GM12878 (cell line): ENCODE measurements at regions not wholly inside any gene's neighbourhood (a gene's known extent, or its start where the extent isn't known, plus 50 kb on each side); places are given as distances from the start of the nearest gene placed in this dataset.

Source experiments
- ATAC-seq: fragments of 200-7000 bp; cut with Tn5 transposase; 3 replicates; pipeline ENCODE4 v1.9.1; 2020; ENCODE audit warnings: mild to moderate bottlenecking, moderate library complexity
- BruUV-seq: library from RNA; stranded (reverse); fragments of 400-500 nt; replicated peaks from 2 replicates; lab custom pipeline; 2021; lab: Mats Ljungman, UMichigan
- CTCF ChIA-PET: fragments of 300-600 bp; sonication (Branson Sonifier 250); formaldehyde crosslinking; extraction: SDS; loops from one replicate; lab custom pipeline; 2021; ENCODE audit warnings: inconsistent platforms; lab: Yijun Ruan, JAX
- POLR2A ChIA-PET: fragments of 350-600 bp; formaldehyde crosslinking; extraction: SDS; loops from one replicate; lab custom pipeline; 2021; ENCODE audit warnings: inconsistent platforms; lab: Charles Lee
- RAD21 ChIA-PET: fragments of 300-600 bp; sonication (Branson Sonifier 250); formaldehyde crosslinking; loops from one replicate; lab custom pipeline; 2023; ENCODE audit warnings: antibody characterized with exemption; ENCODE audit not compliant: unreplicated experiment; lab: Charles Lee
- SMC1A ChIA-PET: fragments of 300-600 bp; sonication (Branson Sonifier 250); formaldehyde crosslinking; loops from one replicate; lab custom pipeline; 2023; ENCODE audit not compliant: unreplicated experiment, uncharacterized antibody; lab: Charles Lee
- DNase-seq: peaks from one replicate; pipeline ENCODE4 v3.0.0-alpha.2; 2011; ENCODE audit warnings: low read depth, low spot score
- FAIRE-seq: peaks from 3 replicates; lab custom pipeline; 2011; peaks lifted over from hg19 to GRCh38; lab: Jason Lieb, UNC
- H2AFZ ChIP-seq: 2 replicates; pipeline ENCODE4 v1.6.0; 2011; ENCODE audit warnings: low read depth, low read length, control low read depth; ENCODE audit not compliant: control insufficient read depth
- H3K27ac ChIP-seq: 2 replicates; pipeline ENCODE4 v1.5.1; 2011; ENCODE audit warnings: control low read depth; ENCODE audit not compliant: control insufficient read depth, insufficient read depth
- H3K27me3 ChIP-seq, 2 experiments: replicated peaks in 1 of 2; 2 replicates each; pipeline versions ENCODE4 v1.6.0 to v1.6.1; 2011; ENCODE audit warnings: low read length in 1 of 2; ENCODE audit not compliant: control insufficient read depth in 2 of 2, insufficient read depth in 2 of 2
- H3K36me3 ChIP-seq, 2 experiments: 2 replicates each; pipeline ENCODE4 v1.5.1; 2011; ENCODE audit warnings: low read length in 1 of 2; ENCODE audit not compliant: control insufficient read depth in 2 of 2, insufficient read depth in 2 of 2
- H3K4me1 ChIP-seq: 2 replicates; pipeline ENCODE4 v1.6.1; 2011; ENCODE audit warnings: mild to moderate bottlenecking, low read length, moderate library complexity, mixed read lengths; ENCODE audit not compliant: control insufficient read depth, insufficient read depth
- H3K4me2 ChIP-seq: 2 replicates; pipeline ENCODE4 v1.6.0; 2011; ENCODE audit warnings: control low read depth; ENCODE audit not compliant: control insufficient read depth, insufficient read depth
- H3K4me3 ChIP-seq: fragments of 200-600 bp; sonication (generic); 2 replicates; pipeline ENCODE4 v1.5.1; 2016
- H3K79me2 ChIP-seq: 2 replicates; pipeline ENCODE4 v1.6.0; 2011; ENCODE audit warnings: low read length; ENCODE audit not compliant: control insufficient read depth, insufficient read depth
- H3K9ac ChIP-seq: 2 replicates; pipeline ENCODE4 v1.8.0; 2011; ENCODE audit warnings: low read length, control low read depth, mixed read lengths; ENCODE audit not compliant: control insufficient read depth, insufficient read depth
- H3K9me3 ChIP-seq: replicated peaks from 3 replicates; pipeline ENCODE4 v1.5.1; 2011; ENCODE audit warnings: mild to moderate bottlenecking, low read length; ENCODE audit not compliant: control insufficient read depth, insufficient read depth
- H4K20me1 ChIP-seq: 2 replicates; pipeline ENCODE4 v1.6.0; 2011; ENCODE audit not compliant: control insufficient read depth, insufficient read depth
- ATF2 ChIP-seq: IDR thresholded peaks from 2 replicates; pipeline ENCODE4 v1.6.1; 2012; ENCODE audit warnings: low read length, inconsistent platforms
- CBFB ChIP-seq: IDR thresholded peaks from 2 replicates; pipeline ENCODE4 v1.6.1; 2016; ENCODE audit warnings: antibody characterized with exemption, low read depth
- E2F4 ChIP-seq: IDR thresholded peaks from 2 replicates; pipeline ENCODE4 v1.6.1; 2012; ENCODE audit warnings: low read depth, low read length, improper control_type of control experiment
- FOXK2 ChIP-seq: fragments of 450-650 bp; IDR thresholded peaks from 2 replicates; pipeline ENCODE4 v1.6.1; 2017; ENCODE audit warnings: mild to moderate bottlenecking, moderate library complexity
- KAT2A ChIP-seq: conservative IDR thresholded peaks from 2 replicates; pipeline ENCODE4 v1.6.1; 2011; ENCODE audit warnings: low read depth, low read length; ENCODE audit not compliant: control insufficient read depth
- LARP7 ChIP-seq: fragments of 450-650 bp; IDR thresholded peaks from 2 replicates; pipeline ENCODE4 v1.6.1; 2017; ENCODE audit warnings: mild to moderate bottlenecking
- MAX ChIP-seq: IDR thresholded peaks from 2 replicates; pipeline ENCODE4 v1.6.1; 2012; ENCODE audit warnings: low read depth, low read length, improper control_type of control experiment
- NFYB ChIP-seq: IDR thresholded peaks from 2 replicates; pipeline ENCODE4 v1.6.1; 2011; ENCODE audit warnings: low read depth, mild to moderate bottlenecking, low read length, improper control_type of control experiment, moderate library complexity; ENCODE audit not compliant: insufficient read depth
- NR2C1 ChIP-seq: fragments of 450-650 bp; IDR thresholded peaks from 2 replicates; pipeline ENCODE4 v1.6.1; 2017; ENCODE audit warnings: antibody characterized with exemption, mild to moderate bottlenecking, moderate library complexity
- PAX8 ChIP-seq: fragments of 450-650 bp; IDR thresholded peaks from 2 replicates; pipeline ENCODE4 v1.6.1; 2017; ENCODE audit warnings: mild to moderate bottlenecking, moderate library complexity
- PML ChIP-seq: IDR thresholded peaks from 2 replicates; pipeline ENCODE4 v1.6.1; 2012; ENCODE audit warnings: low read length, inconsistent platforms
- RAD21 ChIP-seq: IDR thresholded peaks from 2 replicates; pipeline ENCODE4 v1.6.1; 2011; ENCODE audit warnings: mild to moderate bottlenecking, low read depth, low read length, moderate library complexity; ENCODE audit not compliant: insufficient read depth
- RAD51 ChIP-seq: fragments of 450-650 bp; IDR thresholded peaks from 2 replicates; pipeline ENCODE4 v1.6.1; 2016; ENCODE audit warnings: moderate library complexity, mild to moderate bottlenecking, inconsistent platforms
- SRF ChIP-seq, 2 experiments: IDR thresholded peaks; 2 replicates each; pipeline ENCODE4 v1.6.1; 2011; ENCODE audit warnings: low read depth in 2 of 2, low read length in 2 of 2, mild to moderate bottlenecking in 1 of 2, moderate library complexity in 1 of 2
- STAT1 ChIP-seq: fragments of 450-650 bp; conservative IDR thresholded peaks from 2 replicates; pipeline ENCODE4 v1.6.1; 2014; ENCODE audit warnings: antibody characterized with exemption, mild to moderate bottlenecking
- STAT3 ChIP-seq: IDR thresholded peaks from 2 replicates; pipeline ENCODE4 v1.6.1; 2011; ENCODE audit warnings: low read depth, low read length, improper control_type of control experiment
- TBL1XR1 ChIP-seq: IDR thresholded peaks from 2 replicates; pipeline ENCODE4 v1.6.1; 2012; ENCODE audit warnings: low read depth, low read length, improper control_type of control experiment
- YY1 ChIP-seq: IDR thresholded peaks from 2 replicates; pipeline ENCODE4 v1.6.1; 2011; ENCODE audit warnings: low read depth, mild to moderate bottlenecking, low read length
- ZBED1 ChIP-seq: IDR thresholded peaks from 2 replicates; pipeline ENCODE4 v1.6.1; 2016; ENCODE audit warnings: borderline replicate concordance
- ZNF217 ChIP-seq: fragments of 450-650 bp; IDR thresholded peaks from 2 replicates; pipeline ENCODE4 v1.6.1; 2017; ENCODE audit warnings: antibody characterized with exemption, mild to moderate bottlenecking
- ZNF24 ChIP-seq: fragments of 450-650 bp; IDR thresholded peaks from 2 replicates; pipeline ENCODE4 v1.6.1; 2017; ENCODE audit warnings: antibody characterized with exemption, mild to moderate bottlenecking
- ZSCAN29 ChIP-seq: fragments of 450-650 bp; IDR thresholded peaks from 2 replicates; pipeline ENCODE4 v1.6.1; 2017; ENCODE audit warnings: mild to moderate bottlenecking, moderate library complexity
- WGBS: methylation state at CpG from one replicate; pipeline ENCODE4 v1.1.6; 2016; ENCODE audit warnings: low lambda C conversion rate; ENCODE audit not compliant: insufficient replicate concordance, insufficient coverage; ENCODE audit errors: missing lambda C conversion rate; 5-methylcytosine and 5-hydroxymethylcytosine counted together
- in situ Hi-C: fragments of 300-500 bp; cut with MboI; formaldehyde crosslinking; loops from 9 replicates; pipeline ENCODE4 v1.14.3; 2018; ENCODE audit warnings: mixed read lengths
- intact Hi-C: fragments of 100-400 bp; cut with micrococcal nuclease; formaldehyde crosslinking; loops from one replicate; pipeline ENCODE4 v1.14.2; 2022; ENCODE audit not compliant: unreplicated experiment
- TF ChIP-seq, protein P1 (sequence below): IDR thresholded peaks from 2 replicates; pipeline ENCODE4 v1.6.1; 2011; ENCODE audit warnings: low read depth, low read length, improper control_type of control experiment, borderline replicate concordance

GRCh38 chr3:113124256-113124830 lies 87.0 kb upstream of the BOC start (continued):
- TF ChIP-seq NFYB (no peak), FOXK2 (no peak), RAD21 (no peak), ZNF24 (no peak), ZBED1 (no peak), E2F4 (no peak), STAT1 (no peak), ZNF217 (no peak), NR2C1 (no peak)
- TF ChIP-seq, protein P1, sequence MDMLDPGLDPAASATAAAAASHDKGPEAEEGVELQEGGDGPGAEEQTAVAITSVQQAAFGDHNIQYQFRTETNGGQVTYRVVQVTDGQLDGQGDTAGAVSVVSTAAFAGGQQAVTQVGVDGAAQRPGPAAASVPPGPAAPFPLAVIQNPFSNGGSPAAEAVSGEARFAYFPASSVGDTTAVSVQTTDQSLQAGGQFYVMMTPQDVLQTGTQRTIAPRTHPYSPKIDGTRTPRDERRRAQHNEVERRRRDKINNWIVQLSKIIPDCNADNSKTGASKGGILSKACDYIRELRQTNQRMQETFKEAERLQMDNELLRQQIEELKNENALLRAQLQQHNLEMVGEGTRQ = no peak

DNA sequence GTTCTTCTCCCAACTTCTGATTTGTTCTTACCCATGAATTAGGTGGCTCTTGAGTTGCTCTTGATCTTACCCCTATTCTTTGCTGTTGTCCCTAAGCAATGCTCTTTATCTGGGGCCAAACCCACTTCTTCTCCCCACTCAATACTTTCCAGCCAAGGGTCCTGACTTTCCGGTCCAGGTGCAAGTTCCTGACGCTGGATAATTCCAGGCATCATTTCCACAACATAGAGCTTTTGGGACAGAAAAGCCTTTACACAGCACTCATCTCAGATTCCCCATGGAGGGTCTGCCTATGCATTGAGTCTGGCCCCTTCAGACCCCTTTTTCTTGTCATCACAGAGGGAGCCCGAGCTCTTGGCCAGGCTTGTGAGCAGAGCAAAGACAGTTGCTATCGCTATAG lies 85.4 kb upstream of the BOC start:
- H3K4me1 ChIP-seq = no peaks in the 10 kb centered on the region
- no peak overlapping the region for H3K4me3 ChIP-seq
- no peak for ATAC-seq
- no peak for DNase-seq
- ChIA-PET CTCF (interaction anchor here (0.9 to 2.2 kb wide), 2 partner anchors 42 to 162 kb away, joined by 4 read pairs; no protein-coding TSS in a partner anchor), RAD21 (no interaction called here), POLR2A (no interaction called here), SMC1A (no interaction called here)
- H3K9ac ChIP-seq = no peak overlapping the region
- no peaks in the 10 kb centered on the region for H3K36me3 ChIP-seq
- H3K4me2 ChIP-seq = no peak overlapping the region
- H3K27ac ChIP-seq = no peak overlapping the region
- no peaks in the 10 kb centered on the region for H3K9me3 ChIP-seq
- no TSS peak for BruUV-seq
- 67% methylated on average over 4 of the region's 4 CpGs for WGBS
- no peaks in the 10 kb centered on the region for H3K79me2 ChIP-seq
- no peaks in the 10 kb centered on the region for H4K20me1 ChIP-seq
- intact Hi-C loops (no loop called here), in situ Hi-C loops (no loop called here)
- no peak overlapping the region for H2AFZ ChIP-seq
- no peaks in the 10 kb centered on the region; a peak in 1 of 4 replicates for H3K27me3 ChIP-seq
- FAIRE-seq = no peak
- TF ChIP-seq PML = no peak
- no peak for TF ChIP-seq YY1
- no peak for TF ChIP-seq RAD51
- no peak for TF ChIP-seq CBFB
- no peak for TF ChIP-seq ZSCAN29
- TF ChIP-seq STAT3 = no peak
- no peak for TF ChIP-seq LARP7
- no peak for TF ChIP-seq MAX
- TF ChIP-seq PAX8 = no peak
- no peak for TF ChIP-seq SRF (IDR thresholded peaks at IDR 0.05; ENCODE audit: low read depth in 2 of 2, low read length in 2 of 2)
- no peak for TF ChIP-seq TBL1XR1
- no peak for TF ChIP-seq ATF2
- TF ChIP-seq E2F4 = no peak
- TF ChIP-seq KAT2A = no peak
